ENCODE measurements at regions not wholly inside any gene's neighbourhood (a gene's known extent, or its start where the extent isn't known, plus 50 kb on each side); places are given as distances from the start of the nearest gene placed in this dataset.

- ATAC-seq (replicated peaks): no peak
- Mint-ChIP-seq H3K4me1 (ENCODE audit: low read depth in 2 of 2) (no peaks in the 10 kb centered on the region), H3K27me3 (peaks cover 32 to 50% of the 10 kb centered on the region in 2 donors), H3K27ac (no peak overlapping the region), H3K36me3 (ENCODE audit: insufficient read depth) (no peaks in the 10 kb centered on the region), H3K9me3 (no peaks in the 10 kb centered on the region), H3K4me3 (no peak overlapping the region)
- no peak for DNase-seq
Measured at GRCh38 chr9:115200711-115201505, 83.0 kb upstream of the TNC start.

- peaks cover 45 to 52% of the 10 kb centered on the region in 2 donors for H3K27me3 Mint-ChIP-seq
- no peak for ATAC-seq (replicated peaks)
- no peaks in the 10 kb centered on the region for H3K36me3 Mint-ChIP-seq (ENCODE audit: insufficient read depth)
Measured at GRCh38 chr9:115202181-115202580, 84.2 kb upstream of the TNC start.

GRCh38 chr9:115202960-115203751, 85.2 kb upstream of the TNC start:
- Mint-ChIP-seq H3K27ac (no peak overlapping the region), H3K27me3 (peaks cover 49 to 57% of the 10 kb centered on the region in 2 donors), H3K9me3 (no peaks in the 10 kb centered on the region), H3K4me1 (ENCODE audit: low read depth in 2 of 2) (no peaks in the 10 kb centered on the region), H3K36me3 (ENCODE audit: insufficient read depth) (no peaks in the 10 kb centered on the region), H3K4me3 (no peak overlapping the region)
- DNase-seq (no peak), ATAC-seq (replicated peaks) (no peak)

More at GRCh38 chr9:115202181-115202580, 84.2 kb upstream of the TNC start:
- no peak overlapping the region for H3K27ac Mint-ChIP-seq
- H3K4me3 Mint-ChIP-seq: no peak overlapping the region
- no peak for DNase-seq
- H3K4me1 Mint-ChIP-seq (ENCODE audit: low read depth in 2 of 2): no peaks in the 10 kb centered on the region
- H3K9me3 Mint-ChIP-seq: no peaks in the 10 kb centered on the region

GRCh38 chr9:115204904-115205453, 87.0 kb upstream of the TNC start:
- Mint-ChIP-seq H3K27me3 (peaks cover 56 to 64% of the 10 kb centered on the region in 2 donors), H3K36me3 (ENCODE audit: insufficient read depth) (no peaks in the 10 kb centered on the region), H3K27ac (no peak overlapping the region), H3K4me1 (ENCODE audit: low read depth in 2 of 2) (no peaks in the 10 kb centered on the region), H3K9me3 (no peaks in the 10 kb centered on the region), H3K4me3 (no peak overlapping the region)
- DNase-seq (no peak), ATAC-seq (replicated peaks) (no peak)

- Mint-ChIP-seq H3K9me3 (no peaks in the 10 kb centered on the region), H3K27me3 (peaks cover 45 to 63% of the 10 kb centered on the region in 2 donors), H3K4me3 (no peak overlapping the region), H3K36me3 (ENCODE audit: insufficient read depth) (no peaks in the 10 kb centered on the region), H3K27ac (no peak overlapping the region), H3K4me1 (ENCODE audit: low read depth in 2 of 2) (no peaks in the 10 kb centered on the region)
- ATAC-seq (replicated peaks) (no peak), DNase-seq (no peak)
Measured at GRCh38 chr9:115207003-115207836, 89.3 kb upstream of the TNC start.

- peaks cover 45 to 55% of the 10 kb centered on the region in 2 donors for H3K27me3 Mint-ChIP-seq
- no peak for DNase-seq
Measured at GRCh38 chr9:115208501-115208900, 90.5 kb upstream of the TNC start.

GRCh38 chr9:115209601-115210306, 91.8 kb upstream of the TNC start:
- ATAC-seq (replicated peaks) (no peak), DNase-seq (no peak)
- Mint-ChIP-seq H3K27ac (no peak overlapping the region), H3K9me3 (no peaks in the 10 kb centered on the region), H3K4me1 (ENCODE audit: low read depth in 2 of 2) (no peaks in the 10 kb centered on the region), H3K36me3 (ENCODE audit: insufficient read depth) (no peaks in the 10 kb centered on the region), H3K4me3 (no peak overlapping the region), H3K27me3 (peaks cover 50 to 55% of the 10 kb centered on the region in 2 donors)

More at GRCh38 chr9:115208501-115208900, 90.5 kb upstream of the TNC start:
- H3K36me3 Mint-ChIP-seq (ENCODE audit: insufficient read depth): no peaks in the 10 kb centered on the region
- H3K9me3 Mint-ChIP-seq: no peaks in the 10 kb centered on the region
- H3K4me3 Mint-ChIP-seq: no peak overlapping the region
- H3K27ac Mint-ChIP-seq: no peak overlapping the region
- no peak for ATAC-seq (replicated peaks)
- no peaks in the 10 kb centered on the region for H3K4me1 Mint-ChIP-seq (ENCODE audit: low read depth in 2 of 2)

- H3K36me3 Mint-ChIP-seq (ENCODE audit: insufficient read depth): no peaks in the 10 kb centered on the region
- no peak for ATAC-seq (replicated peaks)
- H3K27ac Mint-ChIP-seq: no peak overlapping the region
- DNase-seq: no peak
- no peak overlapping the region for H3K4me3 Mint-ChIP-seq
- no peaks in the 10 kb centered on the region for H3K9me3 Mint-ChIP-seq
- H3K27me3 Mint-ChIP-seq: peaks cover 57 to 58% of the 10 kb centered on the region in 2 donors
- H3K4me1 Mint-ChIP-seq (ENCODE audit: low read depth in 2 of 2): no peaks in the 10 kb centered on the region
Measured at GRCh38 chr9:115210699-115211098, 92.7 kb upstream of the TNC start.

GRCh38 chr9:115211413-115212124, 93.6 kb upstream of the TNC start:
- H3K27me3 Mint-ChIP-seq: peaks cover 53 to 56% of the 10 kb centered on the region in 2 donors
- ATAC-seq (replicated peaks) (no peak), DNase-seq (no peak)
- no peak overlapping the region for H3K27ac Mint-ChIP-seq
- H3K36me3 Mint-ChIP-seq (ENCODE audit: insufficient read depth): no peaks in the 10 kb centered on the region
- no peaks in the 10 kb centered on the region for H3K9me3 Mint-ChIP-seq
- H3K4me3 Mint-ChIP-seq: no peak overlapping the region
- no peaks in the 10 kb centered on the region for H3K4me1 Mint-ChIP-seq (ENCODE audit: low read depth in 2 of 2)

- Mint-ChIP-seq H3K27me3 (peaks cover 53 to 56% of the 10 kb centered on the region in 2 donors), H3K27ac (no peak overlapping the region), H3K4me1 (ENCODE audit: low read depth in 2 of 2) (no peaks in the 10 kb centered on the region), H3K9me3 (no peaks in the 10 kb centered on the region), H3K36me3 (ENCODE audit: insufficient read depth) (no peaks in the 10 kb centered on the region), H3K4me3 (no peak overlapping the region)
- DNase-seq (no peak), ATAC-seq (replicated peaks) (no peak)
Measured at GRCh38 chr9:115212125-115212605, 94.2 kb upstream of the TNC start.

- Mint-ChIP-seq H3K27me3 (peaks cover 53 to 58% of the 10 kb centered on the region in 2 donors), H3K4me3 (no peak overlapping the region), H3K9me3 (no peaks in the 10 kb centered on the region), H3K27ac (no peak overlapping the region), H3K4me1 (ENCODE audit: low read depth in 2 of 2) (no peaks in the 10 kb centered on the region), H3K36me3 (ENCODE audit: insufficient read depth) (no peaks in the 10 kb centered on the region)
- ATAC-seq (replicated peaks): no peak
- no peak for DNase-seq
Measured at GRCh38 chr9:115212832-115213231, 94.9 kb upstream of the TNC start.

- H3K27me3 Mint-ChIP-seq: peaks cover 44 to 48% of the 10 kb centered on the region in 2 donors
- no peak overlapping the region for H3K27ac Mint-ChIP-seq
- ATAC-seq (replicated peaks): no peak
- no peaks in the 10 kb centered on the region for H3K36me3 Mint-ChIP-seq (ENCODE audit: insufficient read depth)
- no peak overlapping the region for H3K4me3 Mint-ChIP-seq
- no peaks in the 10 kb centered on the region for H3K4me1 Mint-ChIP-seq (ENCODE audit: low read depth in 2 of 2)
- H3K9me3 Mint-ChIP-seq: no peaks in the 10 kb centered on the region
- DNase-seq: no peak
Measured at GRCh38 chr9:115213818-115214334, 95.9 kb upstream of the TNC start.

Data from effector memory CD8-positive, alpha-beta T cell (primary cell).